OCI-LY1 (cell line): ENCODE measurements at regions not wholly inside any gene's neighbourhood (a gene's known extent, or its start where the extent isn't known, plus 50 kb on each side); places are given as distances from the start of the nearest gene placed in this dataset.

ENCODE experiments used
- H2AFZ ChIP-seq: fragments of 200-600 bp; sonication (generic), shearing (Covaris generic); 2 replicates; pipeline ENCODE4 v1.6.0; 2014; ENCODE audit warnings: antibody characterized with exemption, mild to moderate bottlenecking, low read length
- H3F3A ChIP-seq: fragments of 200-600 bp; sonication (generic), shearing (Covaris generic); 2 replicates; pipeline ENCODE4 v1.6.0; 2014; ENCODE audit warnings: mild to moderate bottlenecking, antibody characterized with exemption, low read length, moderate library complexity; ENCODE audit not compliant: insufficient read depth
- H3K27ac ChIP-seq: fragments of 200-600 bp; sonication (generic); 2 replicates; pipeline ENCODE4 v1.5.1; 2014; ENCODE audit warnings: low read length, mixed run types, mild to moderate bottlenecking, low read depth; ENCODE audit not compliant: poor library complexity, severe bottlenecking
- H3K27me3 ChIP-seq: fragments of 200-600 bp; sonication (generic); 2 replicates; pipeline ENCODE4 v1.6.0; 2014; ENCODE audit warnings: antibody characterized with exemption, mild to moderate bottlenecking, low read length, moderate library complexity; ENCODE audit not compliant: insufficient read depth
- H3K36me3 ChIP-seq: fragments of 200-600 bp; sonication (generic); 2 replicates; pipeline ENCODE4 v1.6.1; 2014; ENCODE audit warnings: mild to moderate bottlenecking, antibody characterized with exemption, low read length, moderate library complexity, mixed read lengths; ENCODE audit not compliant: insufficient read depth
- H3K4me1 ChIP-seq: fragments of 200-600 bp; sonication (generic); 2 replicates; pipeline ENCODE4 v1.5.1; 2014; ENCODE audit warnings: mild to moderate bottlenecking, low read length, moderate library complexity; ENCODE audit not compliant: insufficient read depth, severe bottlenecking
- H3K4me2 ChIP-seq: fragments of 200-600 bp; sonication (generic), shearing (Covaris generic); 2 replicates; pipeline ENCODE4 v1.6.1; 2014; ENCODE audit warnings: low read length
- H3K4me3 ChIP-seq: fragments of 200-600 bp; sonication (generic); 2 replicates; pipeline ENCODE4 v1.5.1; 2014; ENCODE audit warnings: low read length, low read depth, mild to moderate bottlenecking, mixed read lengths; ENCODE audit not compliant: poor library complexity, severe bottlenecking
- H3K79me2 ChIP-seq: fragments of 200-600 bp; shearing (Covaris generic); 2 replicates; pipeline ENCODE4 v1.6.1; 2016; ENCODE audit warnings: mixed run types, low read length, mixed read lengths; ENCODE audit not compliant: insufficient read depth
- H3K9ac ChIP-seq: fragments of 200-600 bp; sonication (generic), shearing (Covaris generic); 2 replicates; pipeline ENCODE4 v1.6.1; 2014; ENCODE audit warnings: mild to moderate bottlenecking, low read length, mixed read lengths
- H3K9me2 ChIP-seq: fragments of 200-600 bp; sonication (generic), shearing (Covaris generic); 2 replicates; pipeline ENCODE4 v1.6.1; 2014; ENCODE audit warnings: low read depth, mild to moderate bottlenecking, low read length, mixed read lengths
- H3K9me3 ChIP-seq: fragments of 200-600 bp; shearing (Covaris generic); 2 replicates; pipeline ENCODE4 v1.6.1; 2014; ENCODE audit warnings: low read length, mixed read lengths
- H4K20me1 ChIP-seq: fragments of 200-600 bp; sonication (generic), shearing (Covaris generic); 2 replicates; pipeline ENCODE4 v1.6.0; 2016; ENCODE audit warnings: mild to moderate bottlenecking, low read length; ENCODE audit not compliant: insufficient read depth
- CTCF ChIP-seq: fragments of 200-600 bp; sonication (generic), shearing (Covaris generic); IDR thresholded peaks from 2 replicates; pipeline ENCODE4 v1.5.1; 2017; ENCODE audit warnings: mild to moderate bottlenecking, antibody characterized with exemption, low read length, moderate library complexity, mixed read lengths
- EZH2 ChIP-seq: fragments of 200-600 bp; sonication (generic), shearing (Covaris generic); IDR thresholded peaks from 2 replicates; pipeline ENCODE4 v1.8.0; 2017; ENCODE audit warnings: borderline replicate concordance, mixed run types, mild to moderate bottlenecking, antibody characterized with exemption, low read length, moderate library complexity, mixed read lengths

DNA sequence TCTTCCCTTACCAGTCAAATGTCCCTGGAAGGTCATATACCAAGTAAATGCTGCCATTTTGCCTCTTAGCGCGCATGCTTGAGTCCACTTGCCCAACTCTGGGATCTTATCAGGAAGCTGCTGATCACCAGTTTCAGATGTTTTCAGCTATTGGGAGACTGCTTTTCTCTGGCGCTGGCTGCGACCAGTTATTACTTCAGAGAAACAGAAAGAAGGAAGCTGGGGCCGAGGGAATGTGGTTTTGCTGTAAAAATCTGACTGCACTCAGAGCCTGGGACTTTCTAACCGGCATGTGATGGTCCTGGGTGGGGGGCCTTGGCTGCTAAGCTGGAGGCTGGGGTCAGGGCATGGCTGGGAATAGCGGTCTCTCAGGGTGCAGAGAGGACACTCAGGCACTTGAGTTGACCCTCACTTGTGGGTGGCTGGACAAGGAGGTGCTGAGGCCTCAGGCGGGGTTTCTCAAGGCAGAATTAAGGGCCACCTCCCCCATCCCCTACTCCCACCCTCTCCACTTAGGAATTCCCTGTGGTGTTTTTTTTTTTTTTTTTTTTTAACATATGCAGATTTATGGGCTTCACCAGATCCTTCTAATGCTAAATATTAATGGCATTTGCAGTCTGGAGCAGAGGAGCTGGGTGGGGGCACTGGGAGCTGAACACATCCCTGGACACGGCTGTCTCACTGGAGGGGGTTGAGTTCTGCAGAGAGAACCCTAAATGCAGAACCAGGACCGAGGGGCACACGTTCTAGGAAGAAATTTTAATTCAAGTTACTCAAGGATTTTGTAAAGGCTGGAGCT, 145.8 kb downstream of the CYLD start:
- Histone ChIP-seq H3K4me3 (no peak overlapping the region), H3K36me3 (no peaks in the 10 kb centered on the region), H3K27ac (no peak overlapping the region), H3K9me3 (no peaks in the 10 kb centered on the region), H3F3A (no peaks in the 10 kb centered on the region), H3K9me2 (no peaks in the 10 kb centered on the region), H3K27me3 (no peaks in the 10 kb centered on the region), H3K9ac (no peak overlapping the region), H3K4me2 (no peak overlapping the region), H3K4me1 (no peaks in the 10 kb centered on the region), H4K20me1 (no peaks in the 10 kb centered on the region), H2AFZ (no peak overlapping the region), H3K79me2 (no peaks in the 10 kb centered on the region)
- TF ChIP-seq EZH2 (no peak), CTCF (no peak)

DNA sequence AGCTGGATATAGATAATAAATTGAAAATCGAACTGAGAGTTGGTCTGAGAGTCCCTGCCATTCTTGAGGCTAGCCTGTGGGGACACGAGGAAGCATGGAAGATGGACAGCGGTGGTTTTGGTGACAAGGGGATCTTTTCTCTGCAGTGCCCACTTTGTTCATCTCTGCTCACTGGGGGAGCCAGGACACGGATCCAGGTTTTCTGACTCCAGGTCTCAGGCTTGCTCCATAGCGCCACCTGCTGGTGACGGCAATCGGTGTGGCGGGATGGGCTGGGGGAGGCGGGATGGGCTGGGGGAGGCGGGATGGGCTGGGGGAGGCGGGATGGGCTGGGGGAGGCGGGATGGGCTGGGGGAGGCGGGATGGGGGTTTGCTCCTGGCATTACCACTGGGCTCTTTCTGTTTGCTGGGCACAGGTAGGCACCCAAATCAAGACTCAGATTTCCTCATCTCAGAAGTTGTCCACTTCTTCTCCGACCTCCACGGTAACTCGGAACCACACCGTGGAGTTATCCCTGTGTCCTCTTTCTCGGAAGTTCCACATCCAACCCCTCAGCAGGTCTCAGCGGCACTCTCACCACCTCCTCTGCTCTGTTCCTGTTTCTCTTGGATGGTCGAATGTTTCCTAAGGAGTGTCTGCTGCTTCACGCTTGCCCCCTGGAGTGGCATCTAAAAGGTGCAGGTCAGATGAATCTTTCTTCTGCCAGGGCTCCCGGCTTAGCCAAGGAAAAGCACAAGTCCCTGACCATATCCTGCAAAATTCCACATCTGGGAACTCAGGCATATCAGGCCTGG, 142.4 kb downstream of the CYLD start:
- no peak for TF ChIP-seq EZH2
- peak; percentile 44 for TF ChIP-seq CTCF
- Histone ChIP-seq H3K4me2 (no peak overlapping the region), H3K9me3 (no peaks in the 10 kb centered on the region), H3F3A (no peaks in the 10 kb centered on the region), H3K27me3 (no peaks in the 10 kb centered on the region), H3K79me2 (no peaks in the 10 kb centered on the region), H3K4me3 (no peak overlapping the region), H4K20me1 (no peaks in the 10 kb centered on the region), H3K9ac (no peak overlapping the region), H3K36me3 (no peaks in the 10 kb centered on the region), H3K4me1 (no peaks in the 10 kb centered on the region), H3K9me2 (no peaks in the 10 kb centered on the region), H3K27ac (no peak overlapping the region), H2AFZ (no peak overlapping the region)

DNA sequence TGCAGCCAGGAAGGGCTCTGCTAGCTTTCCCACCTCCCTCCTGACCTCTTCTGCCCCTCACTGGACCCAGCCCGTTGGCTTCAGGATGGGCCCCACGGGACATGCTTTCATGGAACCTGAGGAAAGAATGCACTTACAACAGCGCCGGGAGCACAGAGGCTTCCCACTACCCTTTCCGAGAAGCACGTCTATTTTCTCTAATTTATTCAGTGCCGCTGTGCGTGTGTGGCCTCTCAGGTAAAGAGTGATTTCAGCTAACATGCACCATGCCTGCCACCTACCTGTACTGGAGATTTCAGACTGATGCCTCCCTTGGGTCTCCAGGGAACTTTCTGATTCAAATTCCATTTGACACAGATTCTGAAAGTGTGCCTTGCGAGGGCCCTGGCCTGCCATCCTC, 140.1 kb downstream of the CYLD start:
- no peaks in the 10 kb centered on the region for H4K20me1 ChIP-seq
- H3K4me3 ChIP-seq, result no peak overlapping the region
- no peaks in the 10 kb centered on the region for H3K9me3 ChIP-seq
- no peaks in the 10 kb centered on the region for H3K79me2 ChIP-seq
- no peaks in the 10 kb centered on the region for H3K36me3 ChIP-seq
- H3K9me2 ChIP-seq, result no peaks in the 10 kb centered on the region
- H2AFZ ChIP-seq, result no peak overlapping the region
- no peaks in the 10 kb centered on the region for H3K4me1 ChIP-seq
- no peaks in the 10 kb centered on the region for H3F3A ChIP-seq
- no peak overlapping the region for H3K9ac ChIP-seq
- H3K27me3 ChIP-seq, result no peaks in the 10 kb centered on the region
- TF ChIP-seq CTCF, result no peak
- no peak for TF ChIP-seq EZH2
- H3K4me2 ChIP-seq, result no peak overlapping the region
- H3K27ac ChIP-seq, result no peak overlapping the region
